ENCODE measurements at regions not wholly inside any gene's neighbourhood (a gene's known extent, or its start where the extent isn't known, plus 50 kb on each side); places are given as distances from the start of the nearest gene placed in this dataset.
"Not testable (repeated sequence)": the region's sequence is repeated elsewhere in the genome, so short reads cannot be mapped to it uniquely, and the experiment has no call there.

- H3K4me1 ChIP-seq (ENCODE audit: control insufficient read depth in 1 of 2, insufficient read depth in 2 of 2, low read length in 2 of 2): no peaks in the 10 kb centered on the region
- H3K27me3 ChIP-seq (ENCODE audit: control insufficient read depth in 1 of 2, insufficient read depth in 2 of 2, low read length in 1 of 2): no peaks in the 10 kb centered on the region
- ATAC-seq (ENCODE audit: low FRiP score): no peak
- H3K36me3 ChIP-seq (ENCODE audit: control insufficient read depth in 1 of 2, insufficient read depth in 2 of 2, low read length in 1 of 2): no peaks in the 10 kb centered on the region
- 94% methylated on average over 9 of the region's 9 CpGs for WGBS, 2 donors
- no peaks in the 10 kb centered on the region for H3K9me3 ChIP-seq (ENCODE audit: control insufficient read depth, low read length)
- H3K27ac ChIP-seq (ENCODE audit: low read depth in 1 of 2, low read length in 2 of 2): no peak overlapping the region
- intact Hi-C loops (cut with DNase I): loop anchor here in 1 of 2 donors (10.0 kb wide), 1 partner anchor 176 kb away; the partner anchor contains the start of gene PDE10A
- no peak for DNase-seq
- H3K4me3 ChIP-seq (ENCODE audit: low read length in 2 of 2): no peak overlapping the region
Measured at GRCh38 chr6:165841153-165841558, 178.1 kb upstream of the PDE10A start.

GRCh38 chr6:165837948-165838745 lies 175.1 kb upstream of the PDE10A start:
- DNase-seq: no peak
- intact Hi-C loops (cut with DNase I): no loop called here
- no peaks in the 10 kb centered on the region for H3K36me3 ChIP-seq (ENCODE audit: control insufficient read depth in 1 of 2, insufficient read depth in 2 of 2, low read length in 1 of 2)
- no peak for ATAC-seq (ENCODE audit: low FRiP score)
- no peak overlapping the region for H3K27ac ChIP-seq (ENCODE audit: low read depth in 1 of 2, low read length in 2 of 2)
- no peaks in the 10 kb centered on the region for H3K27me3 ChIP-seq (ENCODE audit: control insufficient read depth in 1 of 2, insufficient read depth in 2 of 2, low read length in 1 of 2)
- 79 to 86% methylated on average over 9 of the region's 9 CpGs for WGBS, 2 donors
- no peaks in the 10 kb centered on the region for H3K9me3 ChIP-seq (ENCODE audit: control insufficient read depth, low read length)
- H3K4me3 ChIP-seq (ENCODE audit: low read length in 2 of 2): no peak overlapping the region
- no peaks in the 10 kb centered on the region for H3K4me1 ChIP-seq (ENCODE audit: control insufficient read depth in 1 of 2, insufficient read depth in 2 of 2, low read length in 2 of 2)

GRCh38 chr6:165836648-165837047 lies 173.6 kb upstream of the PDE10A start:
- not testable (repeated sequence) for DNase-seq; ATAC-seq (ENCODE audit: low FRiP score)

GRCh38 chr6:165835410-165835851 lies 172.4 kb upstream of the PDE10A start:
- intact Hi-C loops (cut with DNase I): no loop called here
- DNase-seq (no peak), ATAC-seq (ENCODE audit: low FRiP score) (no peak)
- no peaks in the 10 kb centered on the region for H3K27me3 ChIP-seq (ENCODE audit: control insufficient read depth in 1 of 2, insufficient read depth in 2 of 2, low read length in 1 of 2)
- no peaks in the 10 kb centered on the region for H3K4me1 ChIP-seq (ENCODE audit: control insufficient read depth in 1 of 2, insufficient read depth in 2 of 2, low read length in 2 of 2)
- H3K9me3 ChIP-seq (ENCODE audit: control insufficient read depth, low read length): no peaks in the 10 kb centered on the region
- no peak overlapping the region for H3K27ac ChIP-seq (ENCODE audit: low read depth in 1 of 2, low read length in 2 of 2)
- H3K4me3 ChIP-seq (ENCODE audit: low read length in 2 of 2): no peak overlapping the region
- 23 to 24% methylated on average over 13 of the region's 13 CpGs for WGBS, 2 donors
- no peaks in the 10 kb centered on the region for H3K36me3 ChIP-seq (ENCODE audit: control insufficient read depth in 1 of 2, insufficient read depth in 2 of 2, low read length in 1 of 2)

More at GRCh38 chr6:165836648-165837047, 173.6 kb upstream of the PDE10A start:
- H3K4me1 ChIP-seq (ENCODE audit: control insufficient read depth in 1 of 2, insufficient read depth in 2 of 2, low read length in 2 of 2); H3K4me3 ChIP-seq (ENCODE audit: low read length in 2 of 2); H3K27me3 ChIP-seq (ENCODE audit: control insufficient read depth in 1 of 2, insufficient read depth in 2 of 2, low read length in 1 of 2); H3K9me3 ChIP-seq (ENCODE audit: control insufficient read depth, low read length); H3K36me3 ChIP-seq (ENCODE audit: control insufficient read depth in 1 of 2, insufficient read depth in 2 of 2, low read length in 1 of 2); intact Hi-C loops (cut with DNase I); H3K27ac ChIP-seq (ENCODE audit: low read depth in 1 of 2, low read length in 2 of 2): not testable (repeated sequence)
- WGBS, 2 donors: 88 to 97% methylated on average over 4 of the region's 4 CpGs

- Histone ChIP-seq H3K27ac (ENCODE audit: low read depth in 1 of 2, low read length in 2 of 2) (no peak overlapping the region), H3K27me3 (ENCODE audit: control insufficient read depth in 1 of 2, insufficient read depth in 2 of 2, low read length in 1 of 2) (no peaks in the 10 kb centered on the region), H3K9me3 (ENCODE audit: control insufficient read depth, low read length) (no peaks in the 10 kb centered on the region), H3K36me3 (ENCODE audit: control insufficient read depth in 1 of 2, insufficient read depth in 2 of 2, low read length in 1 of 2) (no peaks in the 10 kb centered on the region), H3K4me1 (ENCODE audit: control insufficient read depth in 1 of 2, insufficient read depth in 2 of 2, low read length in 2 of 2) (no peaks in the 10 kb centered on the region), H3K4me3 (ENCODE audit: low read length in 2 of 2) (no peak overlapping the region)
- DNase-seq (no peak), ATAC-seq (ENCODE audit: low FRiP score) (peak; percentile 49)
- intact Hi-C loops (cut with DNase I): no loop called here
- WGBS, 2 donors: 35 to 46% methylated on average over 11 of the region's 11 CpGs
Measured at GRCh38 chr6:165834613-165835259, 171.7 kb upstream of the PDE10A start.

GRCh38 chr6:165833355-165833754 lies 170.3 kb upstream of the PDE10A start:
- WGBS, 2 donors: 86 to 91% methylated on average over 3 of the region's 3 CpGs
- no peak overlapping the region for H3K4me3 ChIP-seq (ENCODE audit: low read length in 2 of 2)
- intact Hi-C loops (cut with DNase I): no loop called here
- no peaks in the 10 kb centered on the region for H3K27me3 ChIP-seq (ENCODE audit: control insufficient read depth in 1 of 2, insufficient read depth in 2 of 2, low read length in 1 of 2)
- no peaks in the 10 kb centered on the region for H3K9me3 ChIP-seq (ENCODE audit: control insufficient read depth, low read length)
- ATAC-seq (ENCODE audit: low FRiP score) (no peak), DNase-seq (no peak)
- no peaks in the 10 kb centered on the region for H3K36me3 ChIP-seq (ENCODE audit: control insufficient read depth in 1 of 2, insufficient read depth in 2 of 2, low read length in 1 of 2)
- no peaks in the 10 kb centered on the region for H3K4me1 ChIP-seq (ENCODE audit: control insufficient read depth in 1 of 2, insufficient read depth in 2 of 2, low read length in 2 of 2)
- H3K27ac ChIP-seq (ENCODE audit: low read depth in 1 of 2, low read length in 2 of 2): no peak overlapping the region

- intact Hi-C loops (cut with DNase I): no loop called here
- Histone ChIP-seq H3K4me3 (ENCODE audit: low read length in 2 of 2) (no peak overlapping the region), H3K36me3 (ENCODE audit: control insufficient read depth in 1 of 2, insufficient read depth in 2 of 2, low read length in 1 of 2) (no peaks in the 10 kb centered on the region), H3K27me3 (ENCODE audit: control insufficient read depth in 1 of 2, insufficient read depth in 2 of 2, low read length in 1 of 2) (no peaks in the 10 kb centered on the region), H3K27ac (ENCODE audit: low read depth in 1 of 2, low read length in 2 of 2) (no peak overlapping the region), H3K9me3 (ENCODE audit: control insufficient read depth, low read length) (no peaks in the 10 kb centered on the region), H3K4me1 (ENCODE audit: control insufficient read depth in 1 of 2, insufficient read depth in 2 of 2, low read length in 2 of 2) (no peaks in the 10 kb centered on the region)
- ATAC-seq (ENCODE audit: low FRiP score): no peak
- no peak for DNase-seq
- 83 to 86% methylated on average over 8 of the region's 8 CpGs for WGBS, 2 donors
Measured at GRCh38 chr6:165831812-165832510, 168.9 kb upstream of the PDE10A start.

GRCh38 chr6:165830761-165831160 lies 167.7 kb upstream of the PDE10A start:
- no peaks in the 10 kb centered on the region for H3K36me3 ChIP-seq (ENCODE audit: control insufficient read depth in 1 of 2, insufficient read depth in 2 of 2, low read length in 1 of 2)
- H3K9me3 ChIP-seq (ENCODE audit: control insufficient read depth, low read length): no peaks in the 10 kb centered on the region
- H3K27me3 ChIP-seq (ENCODE audit: control insufficient read depth in 1 of 2, insufficient read depth in 2 of 2, low read length in 1 of 2): no peaks in the 10 kb centered on the region
- 93% methylated on average over 5 of the region's 5 CpGs for WGBS, 2 donors
- no peaks in the 10 kb centered on the region for H3K4me1 ChIP-seq (ENCODE audit: control insufficient read depth in 1 of 2, insufficient read depth in 2 of 2, low read length in 2 of 2)
- no peak overlapping the region for H3K27ac ChIP-seq (ENCODE audit: low read depth in 1 of 2, low read length in 2 of 2)
- intact Hi-C loops (cut with DNase I): no loop called here
- no peak for DNase-seq
- H3K4me3 ChIP-seq (ENCODE audit: low read length in 2 of 2): no peak overlapping the region
- ATAC-seq (ENCODE audit: low FRiP score): no peak

Data from aorta (tissue), 5 donors.